Fibroblast of gingiva (primary cell): ENCODE measurements at regions not wholly inside any gene's neighbourhood (a gene's known extent, or its start where the extent isn't known, plus 50 kb on each side); places are given as distances from the start of the nearest gene placed in this dataset.
"Not testable (repeated sequence)": the region's sequence is repeated elsewhere in the genome, so short reads cannot be mapped to it uniquely, and the experiment has no call there.

Experiments
- DNase-seq: peaks from one replicate; pipeline ENCODE4 v3.0.0-alpha.2; 2011; ENCODE audit warnings: low read depth

GRCh38 chr3:22759636-22760310 is 443.4 kb upstream of the UBE2E2 start:
- no peak for DNase-seq

GRCh38 chr3:22765679-22766078 is 437.4 kb upstream of the UBE2E2 start:
- no peak for DNase-seq

GRCh38 chr3:22777834-22778233 is 425.3 kb upstream of the UBE2E2 start:
- DNase-seq, result no peak

- no peak for DNase-seq
Observed at GRCh38 chr3:22779737-22780136, 423.4 kb upstream of the UBE2E2 start.

- DNase-seq, result no peak
Observed at GRCh38 chr3:22792533-22792932, 410.6 kb upstream of the UBE2E2 start.

- no peak for DNase-seq
Observed at GRCh38 chr3:22795917-22796316, 407.2 kb upstream of the UBE2E2 start.

- no peak for DNase-seq
Observed at GRCh38 chr3:22798461-22798860, 404.7 kb upstream of the UBE2E2 start.

- DNase-seq, result no peak
Observed at GRCh38 chr3:22819209-22819608, 383.9 kb upstream of the UBE2E2 start.

GRCh38 chr3:22835041-22835440 is 368.1 kb upstream of the UBE2E2 start:
- no peak for DNase-seq

- no peak for DNase-seq
Observed at GRCh38 chr3:22836131-22836530, 367.0 kb upstream of the UBE2E2 start.

GRCh38 chr3:22843854-22844253 is 359.3 kb upstream of the UBE2E2 start:
- DNase-seq, result no peak

- DNase-seq, result no peak
Observed at GRCh38 chr3:22846566-22846965, 356.6 kb upstream of the UBE2E2 start.

GRCh38 chr3:22849583-22849982 is 353.5 kb upstream of the UBE2E2 start:
- not testable (repeated sequence) for DNase-seq

- no peak for DNase-seq
Observed at GRCh38 chr3:22856811-22857210, 346.3 kb upstream of the UBE2E2 start.

- no peak for DNase-seq
Observed at GRCh38 chr3:22858486-22858885, 344.6 kb upstream of the UBE2E2 start.

- DNase-seq, result no peak
Observed at GRCh38 chr3:22859618-22860017, 343.5 kb upstream of the UBE2E2 start.

- DNase-seq, result no peak
Observed at GRCh38 chr3:22861426-22861825, 341.7 kb upstream of the UBE2E2 start.

GRCh38 chr3:22862111-22862510 is 341.0 kb upstream of the UBE2E2 start:
- no peak for DNase-seq

GRCh38 chr3:22882834-22883233 is 320.3 kb upstream of the UBE2E2 start:
- DNase-seq, result not testable (repeated sequence)

GRCh38 chr3:22885039-22885438 is 318.1 kb upstream of the UBE2E2 start:
- DNase-seq, result no peak

- DNase-seq, result no peak
Observed at GRCh38 chr3:22885574-22886341, 317.4 kb upstream of the UBE2E2 start.

GRCh38 chr3:22886439-22887068 is 316.6 kb upstream of the UBE2E2 start:
- DNase-seq, result no peak

- no peak for DNase-seq
Observed at GRCh38 chr3:22887664-22888291, 315.3 kb upstream of the UBE2E2 start.
